Fibroblast of skin of right biceps (primary cell): ENCODE measurements at regions not wholly inside any gene's neighbourhood (a gene's known extent, or its start where the extent isn't known, plus 50 kb on each side); places are given as distances from the start of the nearest gene placed in this dataset.
"Not testable (repeated sequence)": the region's sequence is repeated elsewhere in the genome, so short reads cannot be mapped to it uniquely, and the experiment has no call there.

ENCODE experiments used
- DNase-seq: peaks from one replicate; pipeline ENCODE4 v3.0.0-alpha.2; 2013

- DNase-seq: no peak
Observed at GRCh38 chr14:86942936-86943335, 1050.0 kb downstream of the GALC start.

- DNase-seq: no peak
Observed at GRCh38 chr14:86940106-86940505, 1052.9 kb downstream of the GALC start.

GRCh38 chr14:86938320-86938719 lies 1054.7 kb downstream of the GALC start:
- no peak for DNase-seq

- no peak for DNase-seq
Observed at GRCh38 chr14:86936556-86936955, 1056.4 kb downstream of the GALC start.

GRCh38 chr14:86935241-86935885 lies 1057.6 kb downstream of the GALC start:
- DNase-seq: peak; percentile 84

DNA sequence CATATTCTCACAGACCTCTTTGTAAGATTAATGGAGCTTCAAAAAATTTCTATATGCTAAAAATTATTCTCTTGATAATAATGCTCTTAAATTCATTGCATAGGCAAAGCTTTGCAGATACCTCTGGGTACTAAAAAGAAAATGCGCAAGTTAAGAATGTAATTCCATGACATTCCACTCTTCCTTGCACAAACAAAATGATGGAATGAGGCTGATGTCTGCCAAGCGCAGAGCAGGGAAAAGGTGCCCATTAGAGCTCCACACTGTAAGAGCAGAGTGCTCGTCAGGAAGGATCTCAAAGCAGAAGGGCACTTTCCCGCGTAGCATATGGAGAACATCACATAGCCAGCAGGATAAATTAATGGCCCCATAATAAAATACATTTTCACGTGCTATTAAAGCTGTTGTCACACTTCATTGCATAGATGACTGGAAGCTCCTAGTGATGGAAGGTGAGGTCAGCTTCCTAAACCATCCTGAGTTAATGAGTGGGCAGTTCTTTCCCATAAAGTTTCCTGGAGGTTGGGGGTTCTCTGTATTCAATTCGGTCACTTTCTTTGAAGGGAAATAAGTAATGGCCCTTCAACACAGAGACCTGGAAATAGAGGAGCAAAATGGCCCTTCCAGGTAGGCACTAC lies 1058.9 kb downstream of the GALC start:
- no peak for DNase-seq

GRCh38 chr14:86933460-86933859 lies 1059.5 kb downstream of the GALC start:
- DNase-seq: peak; percentile 17

DNA sequence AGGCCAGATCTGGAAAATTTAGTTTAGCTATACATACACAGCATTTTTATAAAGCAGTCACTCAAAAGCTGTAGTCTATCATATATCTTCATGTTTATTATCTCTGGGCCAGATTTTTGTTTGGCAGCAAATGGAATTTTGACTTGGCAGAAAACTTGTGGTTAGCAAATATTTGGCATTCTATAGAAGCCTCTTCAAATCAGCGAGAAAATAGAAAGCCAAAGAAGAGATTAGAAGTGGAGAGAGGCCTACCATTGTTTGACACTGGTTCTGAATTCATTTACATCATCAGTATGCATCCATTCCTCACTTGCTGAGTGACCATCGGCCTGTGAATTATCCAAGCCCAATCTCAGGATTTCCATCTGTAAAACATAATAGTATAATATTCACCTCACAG lies 1077.6 kb downstream of the GALC start:
- DNase-seq: peak; percentile 82

- peak; percentile 79 for DNase-seq
Observed at GRCh38 chr14:86912709-86913108, 1080.3 kb downstream of the GALC start.

- DNase-seq: no peak
Observed at GRCh38 chr14:86911486-86911885, 1081.5 kb downstream of the GALC start.

- not testable (repeated sequence) for DNase-seq
Observed at GRCh38 chr14:86905386-86905926, 1087.5 kb downstream of the GALC start.

GRCh38 chr14:86902176-86902950 lies 1090.6 kb downstream of the GALC start:
- DNase-seq: peak; percentile 82

DNA sequence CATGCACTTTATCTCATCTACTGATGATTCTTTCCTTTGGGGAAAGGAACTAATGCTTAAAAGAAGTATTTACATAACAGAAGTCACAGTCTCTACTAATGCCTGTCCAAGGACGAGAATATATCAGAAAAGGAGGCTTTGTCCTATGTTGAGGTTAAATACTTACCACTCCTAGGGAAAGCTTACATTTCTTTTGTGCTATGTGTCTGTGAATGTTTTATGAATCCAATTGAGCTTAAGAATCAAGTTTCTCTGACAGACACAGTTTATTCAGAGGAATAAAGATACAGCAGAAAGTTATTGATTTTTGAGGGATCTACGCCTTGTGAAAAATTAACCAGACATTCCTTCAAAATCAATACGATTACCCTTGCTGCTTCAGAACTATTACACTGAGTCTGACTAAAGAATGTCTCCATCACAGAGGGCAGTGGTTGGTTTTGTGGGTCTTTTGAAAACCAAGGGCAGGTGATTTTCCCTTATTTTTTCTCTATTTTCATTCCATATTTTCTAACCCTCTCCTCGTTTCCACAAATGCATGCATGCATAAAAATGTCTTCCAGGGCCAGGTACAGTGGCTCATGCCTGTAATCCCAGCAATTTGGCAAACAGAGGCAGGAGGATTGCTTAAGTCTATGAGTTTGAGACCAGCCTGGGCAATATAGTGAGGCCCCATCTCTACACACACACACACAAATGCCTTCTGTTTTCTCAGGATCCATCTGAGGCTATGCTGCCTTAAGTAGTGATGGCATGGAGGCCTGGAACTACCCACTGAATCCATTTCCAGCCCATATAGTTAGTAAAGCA lies 1095.1 kb downstream of the GALC start:
- no peak for DNase-seq

DNA sequence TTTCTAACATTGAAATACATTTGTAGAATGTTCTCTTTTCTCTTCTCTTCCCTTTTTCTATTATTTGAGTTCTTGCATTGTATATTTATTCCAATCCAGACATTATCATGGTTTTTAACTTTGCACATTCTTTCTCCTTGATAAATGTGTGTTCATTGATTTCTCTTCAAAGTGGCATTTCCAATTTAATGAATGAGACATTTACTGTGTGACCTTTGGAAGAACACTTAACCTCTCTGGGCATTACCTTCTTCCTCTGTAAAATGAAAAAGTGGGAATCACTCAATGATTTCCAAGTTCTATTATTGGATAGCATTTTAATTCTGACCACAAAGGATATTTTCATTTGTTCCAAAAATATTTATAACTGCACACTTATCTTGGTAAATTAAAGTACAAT lies 1095.8 kb downstream of the GALC start:
- DNase-seq: no peak

DNA sequence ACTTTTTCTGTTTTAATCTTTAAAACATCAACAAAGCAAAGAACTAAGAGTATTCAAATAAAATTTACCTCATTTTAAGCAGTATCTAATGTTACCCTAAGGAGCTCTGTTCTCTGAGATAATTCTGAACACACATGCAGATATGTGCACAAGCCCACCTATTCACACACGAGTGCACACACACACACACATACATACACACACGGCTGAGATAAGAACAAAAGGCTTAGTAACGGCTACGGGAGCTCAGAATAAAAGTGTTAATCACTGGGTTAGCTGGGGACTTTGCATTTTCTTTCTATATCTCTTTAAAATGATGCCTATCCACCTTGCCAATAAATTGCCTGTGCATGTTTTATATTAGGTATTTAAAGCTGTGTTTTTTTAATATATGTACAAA lies 1096.3 kb downstream of the GALC start:
- no peak for DNase-seq

- DNase-seq: peak; percentile 75
Observed at GRCh38 chr14:86892152-86892956, 1100.6 kb downstream of the GALC start.

- no peak for DNase-seq
Observed at GRCh38 chr14:86885280-86885679, 1107.7 kb downstream of the GALC start.

GRCh38 chr14:86884498-86884897 lies 1108.5 kb downstream of the GALC start:
- no peak for DNase-seq

DNA sequence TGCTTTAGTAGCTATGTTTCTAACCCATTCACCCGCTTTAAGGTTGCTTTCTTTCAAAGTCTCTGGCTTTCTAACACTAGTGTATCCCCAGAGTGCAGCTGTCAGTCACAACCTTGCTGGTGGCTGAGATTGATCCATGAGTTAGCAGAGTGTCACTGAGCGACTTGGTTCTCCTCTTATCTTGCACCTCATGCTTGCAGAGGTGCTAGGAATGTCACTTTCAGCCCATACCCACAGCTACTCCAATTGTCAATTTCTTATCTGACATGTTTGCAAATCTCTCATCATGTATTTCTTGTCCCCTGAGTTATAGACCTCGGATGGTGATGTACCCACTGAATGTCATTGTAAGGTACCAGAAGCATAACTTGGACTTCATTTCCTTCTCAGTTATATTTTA lies 1110.2 kb downstream of the GALC start:
- DNase-seq: no peak

- DNase-seq: no peak
Observed at GRCh38 chr14:86865934-86866333, 1127.0 kb downstream of the GALC start.

DNA sequence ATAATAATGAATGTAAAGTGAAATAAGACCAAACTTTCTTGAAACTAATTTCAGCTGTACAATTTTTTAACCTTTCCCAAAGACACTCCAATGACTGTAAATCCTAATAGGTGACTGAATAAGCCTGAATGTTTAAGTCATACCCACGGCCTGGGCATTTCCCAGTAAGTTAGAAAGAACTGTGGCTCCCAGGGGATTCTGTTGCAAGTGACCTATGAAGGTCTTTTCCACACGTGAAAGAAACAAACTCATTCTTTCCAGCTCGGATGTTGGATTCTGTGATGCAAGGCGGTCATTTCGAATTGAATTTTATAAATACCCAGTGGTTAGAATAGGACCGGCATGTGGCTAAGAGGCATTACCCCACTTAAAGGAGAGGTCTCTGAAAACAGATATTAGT lies 1134.4 kb downstream of the GALC start:
- peak; percentile 30 for DNase-seq

- peak; percentile 80 for DNase-seq
Observed at GRCh38 chr14:86858031-86858430, 1135.0 kb downstream of the GALC start.
